ENCODE measurements at regions not wholly inside any gene's neighbourhood (a gene's known extent, or its start where the extent isn't known, plus 50 kb on each side); places are given as distances from the start of the nearest gene placed in this dataset.

GRCh38 chr2:219947575-219947974 is 320.1 kb downstream of the SLC4A3 start:
- FAIRE-seq (no peak), DNase-seq (ENCODE audit: low spot score) (no peak)

DNA sequence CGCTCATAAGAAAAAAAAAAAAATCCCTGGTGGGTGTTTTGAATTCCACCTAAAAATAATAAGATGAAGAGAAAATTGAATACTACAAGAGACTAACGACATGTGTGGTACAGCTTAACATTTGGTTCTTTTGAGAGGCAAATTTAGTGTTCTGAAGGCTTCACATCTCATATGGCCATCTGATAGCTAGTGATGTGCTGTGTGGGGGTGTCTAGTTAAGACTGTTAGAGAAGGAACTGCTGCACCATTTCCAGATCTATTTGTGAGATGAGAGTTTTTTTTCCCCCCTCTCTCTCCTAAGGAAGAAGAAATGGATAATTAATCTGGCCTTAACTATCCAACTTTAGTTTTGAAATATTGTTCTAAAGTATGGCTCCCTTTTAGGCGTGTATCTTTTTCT is 321.6 kb downstream of the SLC4A3 start:
- DNase-seq (ENCODE audit: low spot score) (no peak), FAIRE-seq (no peak)

GRCh38 chr2:219951099-219951498 is 323.7 kb downstream of the SLC4A3 start:
- no peak for DNase-seq (ENCODE audit: low spot score)
- FAIRE-seq, result no peak

DNA sequence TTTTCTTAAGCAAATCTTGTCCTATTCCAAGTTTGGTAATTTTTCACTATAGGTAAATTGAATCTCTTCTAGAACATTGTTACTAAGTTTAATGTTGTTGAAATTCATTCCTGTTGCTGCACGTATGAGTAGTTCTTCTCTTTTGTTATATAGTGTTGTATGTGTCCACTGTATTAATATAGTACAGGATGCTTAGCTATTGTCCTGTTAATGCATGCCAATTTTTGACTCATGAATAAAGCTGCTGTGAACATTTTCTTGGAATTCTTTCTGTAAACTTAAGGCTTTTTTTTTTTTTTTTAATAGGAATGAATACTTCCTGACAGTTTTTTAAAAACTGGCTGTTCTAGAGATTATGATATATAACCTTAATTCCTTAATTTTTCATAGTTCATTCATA is 326.9 kb downstream of the SLC4A3 start:
- DNase-seq (ENCODE audit: low spot score) (no peak), FAIRE-seq (no peak)

DNA sequence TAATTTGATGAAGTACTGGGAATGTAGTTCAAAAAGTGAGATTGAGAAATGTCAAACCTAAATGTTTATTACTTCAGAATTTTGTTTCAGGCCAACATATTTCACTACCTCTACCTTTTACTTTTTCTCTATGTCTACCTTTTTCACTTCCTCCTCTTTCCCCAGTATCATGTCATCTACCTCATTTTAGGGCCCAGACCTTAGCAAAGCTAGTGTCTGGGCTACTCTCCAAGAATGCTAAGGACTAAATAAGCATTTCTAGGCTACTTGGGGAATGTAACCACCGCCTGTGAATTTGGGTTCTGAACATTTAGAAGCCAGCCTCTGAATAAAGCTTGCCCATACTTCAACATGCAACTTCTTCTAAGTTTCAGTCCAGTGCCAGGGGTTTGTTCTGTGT is 330.4 kb downstream of the SLC4A3 start:
- FAIRE-seq (no peak), DNase-seq (ENCODE audit: low spot score) (no peak)

DNA sequence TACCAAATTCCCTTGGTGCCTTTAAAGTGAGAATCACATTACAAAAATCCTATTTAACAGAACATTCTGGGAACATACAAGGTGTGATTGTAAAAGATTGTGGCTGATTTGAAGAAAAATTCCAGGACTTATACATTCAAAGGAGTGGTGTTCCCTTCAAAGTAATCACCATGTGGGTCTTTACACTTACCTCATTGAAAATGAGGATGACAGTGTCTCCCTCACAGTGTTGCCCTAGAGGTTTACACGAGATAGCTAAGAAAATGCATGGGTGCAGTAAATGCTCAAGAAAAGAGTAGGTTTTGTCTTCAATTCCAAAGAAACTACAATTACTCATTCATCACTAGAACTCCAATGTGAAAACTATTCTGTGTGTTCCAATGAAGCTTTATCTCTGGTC is 331.5 kb downstream of the SLC4A3 start:
- DNase-seq (ENCODE audit: low spot score) (no peak), FAIRE-seq (no peak)

GRCh38 chr2:219959471-219959870 is 332.0 kb downstream of the SLC4A3 start:
- DNase-seq (ENCODE audit: low spot score) (no peak), FAIRE-seq (no peak)

DNA sequence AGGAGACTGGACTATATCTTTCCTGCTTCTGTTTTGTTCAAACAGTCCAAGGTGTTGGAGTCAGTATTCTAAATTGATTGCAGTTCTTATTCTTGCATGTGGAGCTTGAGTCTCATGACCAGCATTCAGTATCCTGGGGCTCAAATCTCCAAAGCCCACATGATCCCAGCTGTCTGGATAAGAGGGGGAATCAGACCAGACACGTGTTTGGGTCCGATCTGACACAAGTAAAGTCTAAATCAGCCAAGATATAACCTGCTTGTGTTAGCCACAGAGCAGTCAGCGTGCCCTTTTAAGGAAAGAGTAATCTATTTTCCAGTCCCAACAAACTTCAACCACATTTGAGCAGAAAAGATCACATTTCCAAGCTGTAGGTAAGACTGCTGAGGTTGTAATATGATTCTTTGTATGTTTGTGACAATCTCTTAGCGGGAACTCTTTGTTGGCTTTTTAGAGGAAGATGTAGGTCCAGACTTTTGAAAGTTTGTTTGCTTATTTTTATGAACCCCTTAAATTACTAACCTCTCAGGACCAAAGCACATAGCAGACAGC is 334.6 kb downstream of the SLC4A3 start:
- DNase-seq (ENCODE audit: low spot score) (no peak), FAIRE-seq (no peak)

DNA sequence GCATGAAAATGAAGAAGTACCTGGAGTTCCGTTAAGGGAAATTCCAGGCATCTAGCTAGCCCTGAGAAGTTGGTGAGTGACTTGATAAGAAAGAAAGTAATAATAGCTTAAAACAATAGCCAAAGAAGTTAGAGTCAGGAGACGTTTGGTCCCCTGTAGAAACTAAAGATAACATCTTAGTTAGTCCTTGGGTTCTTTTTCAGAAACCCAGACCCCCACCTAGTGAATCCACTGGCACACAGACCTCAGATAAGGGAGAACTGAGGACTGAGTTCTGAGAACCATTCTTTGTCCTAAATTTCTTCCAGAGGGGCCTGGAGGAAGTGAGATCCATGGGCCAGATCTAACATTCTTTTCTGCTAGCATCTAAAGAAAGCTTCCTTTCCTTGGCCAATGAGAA is 335.4 kb downstream of the SLC4A3 start:
- DNase-seq (ENCODE audit: low spot score) (no peak), FAIRE-seq (no peak)

GRCh38 chr2:219965287-219966194 is 338.1 kb downstream of the SLC4A3 start:
- FAIRE-seq (no peak), DNase-seq (ENCODE audit: low spot score) (no peak)

DNA sequence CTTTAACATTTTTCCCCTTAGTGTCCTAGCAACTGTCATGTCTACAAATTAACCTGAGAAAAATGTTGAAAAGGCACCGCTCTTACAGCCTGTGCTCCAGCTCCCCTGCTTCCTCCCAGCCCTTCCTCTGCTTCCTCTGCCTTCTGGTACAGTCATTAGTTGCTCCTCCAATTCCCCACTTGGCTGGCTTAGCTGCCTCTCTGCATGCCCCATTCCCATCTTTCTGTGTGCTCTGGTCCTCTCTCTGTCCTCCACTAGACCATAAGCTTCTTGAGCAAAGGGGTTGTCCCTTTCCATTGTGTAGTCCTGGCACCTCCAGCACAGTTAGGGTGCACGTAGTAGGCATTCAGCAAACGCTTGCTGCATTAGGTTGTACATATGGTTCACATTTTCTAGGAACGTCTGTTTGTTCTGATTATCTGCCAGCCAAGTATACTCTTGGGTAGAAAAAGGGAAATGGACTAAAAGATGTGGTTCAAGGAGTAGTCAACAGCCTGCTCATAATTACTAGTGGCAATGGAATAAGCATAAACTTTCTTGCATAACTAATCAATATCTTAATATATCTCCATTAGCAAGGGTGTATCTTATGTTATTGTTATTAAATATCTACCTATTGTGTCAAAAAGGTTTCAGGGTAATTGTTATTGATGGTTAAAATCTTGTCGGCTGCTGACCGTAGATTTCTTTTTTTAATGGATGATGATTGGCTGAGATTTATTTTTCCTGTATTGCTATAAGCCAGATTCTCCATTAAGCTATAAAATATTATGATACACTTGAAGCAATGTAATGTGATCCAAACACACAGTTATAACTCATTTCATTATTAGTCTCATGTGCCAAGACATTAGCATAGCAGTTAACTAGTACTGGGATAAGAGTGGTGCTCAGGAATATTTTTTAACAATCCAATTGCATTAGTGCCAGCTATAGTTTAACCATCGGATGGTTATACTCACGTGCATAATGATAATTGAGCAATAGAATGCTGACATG is 340.1 kb downstream of the SLC4A3 start:
- DNase-seq (ENCODE audit: low spot score) (no peak), FAIRE-seq (no peak)

- DNase-seq (ENCODE audit: low spot score) (peak; percentile 82), FAIRE-seq (peak; percentile 91)
Measured at GRCh38 chr2:219968685-219969345, 341.4 kb downstream of the SLC4A3 start.

DNA sequence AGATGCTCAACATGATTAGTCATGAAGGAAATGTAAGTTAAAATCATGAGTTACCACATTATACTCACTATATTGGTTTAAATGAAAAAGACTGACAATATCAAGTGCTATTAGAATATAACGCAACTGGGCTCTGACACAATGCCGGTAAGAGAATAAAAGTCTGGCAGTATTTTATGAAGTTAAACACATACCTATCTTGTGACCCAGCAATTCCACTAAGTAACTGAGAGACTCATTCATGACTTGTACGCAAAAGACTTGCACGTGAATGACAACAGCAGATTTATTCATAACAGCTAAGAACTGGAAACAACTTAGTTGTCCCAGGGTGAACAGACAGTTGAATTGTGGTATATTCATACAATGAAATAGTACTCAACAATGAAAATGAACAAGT is 342.1 kb downstream of the SLC4A3 start:
- no peak for FAIRE-seq

DNA sequence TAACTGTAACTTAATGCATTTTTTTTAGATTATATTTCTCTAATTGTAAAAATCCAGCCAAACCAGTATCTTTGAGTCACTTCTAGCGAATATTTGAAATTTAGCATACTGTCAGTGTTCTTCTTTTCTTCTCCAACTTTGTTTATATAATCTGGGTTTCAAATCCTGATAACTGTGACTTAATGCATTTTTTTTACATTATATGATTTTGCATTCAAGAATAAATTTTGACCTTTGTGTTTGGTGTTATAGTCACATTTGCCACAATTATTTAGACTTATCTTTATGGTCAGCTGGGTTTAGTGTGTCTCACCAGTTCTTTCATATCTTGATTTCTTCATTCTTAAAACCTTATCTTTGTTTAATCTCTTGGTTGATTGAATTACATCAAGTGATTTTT is 345.7 kb downstream of the SLC4A3 start:
- FAIRE-seq, result no peak
- no peak for DNase-seq (ENCODE audit: low spot score)

More for the DNA sequence above, 342.1 kb downstream of the SLC4A3 start:
- DNase-seq (ENCODE audit: low spot score), result peak; percentile 20

GRCh38 chr2:219976871-219977270 is 349.4 kb downstream of the SLC4A3 start:
- DNase-seq (ENCODE audit: low spot score) (no peak), FAIRE-seq (no peak)

- DNase-seq (ENCODE audit: low spot score) (no peak), FAIRE-seq (no peak)
Measured at GRCh38 chr2:219980638-219981037, 353.2 kb downstream of the SLC4A3 start.

DNA sequence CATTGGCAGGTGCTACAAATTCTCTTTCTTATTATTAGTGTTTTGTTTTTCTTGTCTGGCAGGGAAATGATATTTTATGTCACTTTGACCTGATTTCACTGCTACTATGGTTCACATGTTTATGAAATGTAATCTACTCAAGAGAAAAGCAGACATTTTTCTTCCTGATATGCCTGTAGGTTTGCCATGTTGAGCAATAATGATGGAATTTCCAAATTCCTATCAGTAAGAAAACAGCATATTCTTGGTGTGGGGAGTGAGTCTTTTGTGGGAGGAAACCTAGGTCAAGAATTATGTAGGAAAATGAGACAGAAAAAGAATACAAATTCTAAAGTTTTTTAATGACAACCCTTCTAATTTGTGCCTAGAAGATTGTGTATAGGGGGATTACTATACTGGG is 356.4 kb downstream of the SLC4A3 start:
- FAIRE-seq, result no peak

DNA sequence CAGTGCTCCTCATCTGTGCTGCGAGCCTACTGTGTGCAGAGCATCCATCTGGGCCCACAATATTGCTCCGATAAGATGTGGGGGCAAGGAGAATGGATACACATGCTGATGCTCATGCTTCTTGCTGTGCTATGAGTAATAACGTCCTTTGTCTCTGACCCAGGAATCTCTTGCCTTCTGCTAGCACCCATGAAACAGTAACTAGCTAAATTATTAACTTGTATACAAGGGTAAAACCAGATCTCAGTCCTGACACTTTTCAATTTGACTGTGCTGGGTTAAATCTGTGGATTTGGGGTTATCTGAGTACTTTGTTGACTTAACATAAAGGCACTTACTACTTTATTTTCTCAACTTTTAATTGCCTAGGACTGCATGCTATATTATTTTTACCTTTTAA is 357.6 kb downstream of the SLC4A3 start:
- FAIRE-seq, result no peak
- no peak for DNase-seq (ENCODE audit: low spot score)

More for the DNA sequence above, 356.4 kb downstream of the SLC4A3 start:
- DNase-seq (ENCODE audit: low spot score), result no peak

DNA sequence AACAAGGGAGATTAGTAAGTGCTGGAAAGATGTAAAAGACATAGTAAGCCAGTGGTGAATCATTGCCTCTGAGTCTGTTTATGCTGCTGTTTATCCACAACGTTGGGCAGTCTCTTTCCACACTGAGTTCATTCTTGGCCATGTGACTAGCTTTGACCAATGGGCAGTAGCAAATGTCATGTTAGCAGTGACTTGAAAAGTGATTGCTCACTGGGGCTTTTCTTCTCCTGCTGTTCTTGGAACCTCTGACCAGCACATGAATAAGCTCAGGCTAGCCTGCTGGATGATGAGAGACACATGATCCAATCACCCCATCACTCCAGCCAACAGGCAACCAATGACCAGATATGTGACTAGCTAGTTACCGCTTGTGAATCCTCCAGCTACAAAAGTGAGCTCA is 360.4 kb downstream of the SLC4A3 start:
- FAIRE-seq (no peak), DNase-seq (ENCODE audit: low spot score) (no peak)

DNA sequence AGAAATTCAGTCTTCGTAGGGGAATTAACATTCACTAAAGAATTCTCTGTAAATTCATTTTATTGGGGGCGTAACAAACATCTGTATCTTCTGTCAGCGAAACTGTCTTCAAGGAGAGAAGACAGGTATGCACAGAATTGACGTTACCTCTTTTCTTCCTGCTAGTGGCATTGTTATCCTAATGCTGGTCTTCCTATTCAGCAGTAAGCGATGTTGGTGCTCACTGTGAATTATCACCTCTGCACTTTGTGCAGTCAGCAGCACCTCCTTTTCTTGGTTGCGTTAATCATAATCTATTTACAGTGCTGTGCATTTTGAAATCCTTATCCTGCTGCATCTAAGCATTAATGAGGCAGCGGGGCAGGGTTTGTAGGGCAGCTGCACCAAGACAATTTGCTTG is 362.3 kb downstream of the SLC4A3 start:
- DNase-seq (ENCODE audit: low spot score), result no peak
- no peak for FAIRE-seq

DNA sequence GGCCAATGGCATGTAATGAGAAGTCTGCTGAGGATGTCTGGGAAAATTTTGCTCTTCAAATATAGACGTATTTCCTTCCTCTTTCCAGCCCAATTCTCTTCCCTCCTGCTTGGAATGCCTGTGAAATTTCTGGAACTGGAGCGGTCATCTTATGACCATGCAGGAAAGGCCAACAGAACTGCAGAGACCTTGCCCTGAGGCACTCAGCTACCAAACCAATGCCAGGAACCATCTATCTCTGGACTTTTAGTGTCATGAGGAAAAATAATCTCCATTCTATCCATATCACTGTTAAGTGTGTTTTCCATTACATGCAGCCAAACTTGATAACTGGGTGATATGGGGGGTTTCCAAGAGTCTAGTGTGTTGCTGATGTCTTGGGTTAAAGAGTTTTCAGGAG is 363.7 kb downstream of the SLC4A3 start:
- no peak for FAIRE-seq
- no peak for DNase-seq (ENCODE audit: low spot score)
